BJ (cell line): ENCODE measurements at regions not wholly inside any gene's neighbourhood (a gene's known extent, or its start where the extent isn't known, plus 50 kb on each side); places are given as distances from the start of the nearest gene placed in this dataset.

Experiments
- CTCF ChIA-PET: fragments of 350-600 bp; formaldehyde crosslinking; extraction: SDS; loops from one replicate; lab custom pipeline; 2021; ENCODE audit warnings: antibody characterized with exemption, inconsistent platforms; lab: Yijun Ruan, JAX
- POLR2A ChIA-PET: fragments of 300-600 bp; sonication (Branson Sonifier 250); formaldehyde crosslinking; extraction: SDS; loops from one replicate; lab custom pipeline; 2021; ENCODE audit warnings: antibody characterized with exemption; lab: Charles Lee
- DNase-seq: peaks from one replicate; pipeline ENCODE4 v3.0.0-alpha.2; 2011; ENCODE audit warnings: low read depth
- H3K27me3 ChIP-seq: 2 replicates; pipeline ENCODE4 v1.6.0; 2011; ENCODE audit warnings: low read length; ENCODE audit not compliant: control insufficient read depth, insufficient read depth
- H3K36me3 ChIP-seq: 2 replicates; pipeline ENCODE4 v1.5.1; 2011; ENCODE audit warnings: low read length; ENCODE audit not compliant: control insufficient read depth, insufficient read depth
- H3K4me3 ChIP-seq: 2 replicates; pipeline ENCODE4 v1.5.1; 2011; ENCODE audit warnings: low read depth, mild to moderate bottlenecking, control low read depth, low read length
- CTCF ChIP-seq: IDR thresholded peaks from 2 replicates; pipeline ENCODE4 v1.5.1; 2011; ENCODE audit warnings: low read depth, mild to moderate bottlenecking, control low read depth, inconsistent platforms, low read length, moderate library complexity; ENCODE audit not compliant: insufficient read depth

GRCh38 chr6:93036835-93037234, 382.5 kb downstream of the EPHA7 start:
- DNase-seq: no peak
- Histone ChIP-seq H3K4me3 (no peak overlapping the region), H3K36me3 (no peaks in the 10 kb centered on the region), H3K27me3 (no peaks in the 10 kb centered on the region)
- POLR2A ChIA-PET: no interaction called here
- TF ChIP-seq CTCF: no peak
- CTCF ChIA-PET: no interaction called here

GRCh38 chr6:93035756-93036155, 383.6 kb downstream of the EPHA7 start:
- no peak for DNase-seq
- no peaks in the 10 kb centered on the region for H3K27me3 ChIP-seq
- TF ChIP-seq CTCF: no peak
- POLR2A ChIA-PET: no interaction called here
- CTCF ChIA-PET: no interaction called here
- H3K36me3 ChIP-seq: no peaks in the 10 kb centered on the region
- H3K4me3 ChIP-seq: no peak overlapping the region

GRCh38 chr6:93021235-93021915, 398.0 kb downstream of the EPHA7 start:
- TF ChIP-seq CTCF: no peak
- no peak overlapping the region for H3K4me3 ChIP-seq
- POLR2A ChIA-PET: no interaction called here
- no peak for DNase-seq
- CTCF ChIA-PET: interaction anchor here (1.2 kb wide), 1 partner anchor 10 kb away, joined by 3 read pairs; no protein-coding TSS in a partner anchor
- H3K27me3 ChIP-seq: no peaks in the 10 kb centered on the region
- H3K36me3 ChIP-seq: no peaks in the 10 kb centered on the region

DNA sequence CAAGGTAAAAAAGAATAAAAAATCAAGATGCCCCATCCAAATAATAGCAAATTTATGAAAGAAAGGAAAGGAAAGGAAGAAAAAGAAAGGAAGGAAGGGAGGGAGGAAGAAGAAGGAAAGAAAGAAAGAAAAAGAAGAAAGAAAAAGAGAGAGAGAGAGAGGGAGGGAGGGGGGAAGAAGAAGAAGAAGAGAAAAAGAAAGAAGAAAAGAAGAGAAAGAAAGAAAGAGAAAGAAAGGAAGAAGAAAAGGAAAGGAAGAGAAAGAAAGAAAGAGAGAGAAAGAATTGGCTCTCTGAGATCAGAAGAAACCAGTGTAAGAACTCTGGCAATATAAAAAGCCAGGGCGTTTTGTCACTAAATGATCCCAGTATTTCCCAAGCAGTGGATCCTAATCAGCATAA, 401.7 kb downstream of the EPHA7 start:
- ChIA-PET CTCF (no interaction called here), POLR2A (no interaction called here)
- no peak overlapping the region for H3K4me3 ChIP-seq
- no peak for DNase-seq
- no peaks in the 10 kb centered on the region for H3K27me3 ChIP-seq
- no peak for TF ChIP-seq CTCF
- H3K36me3 ChIP-seq: no peaks in the 10 kb centered on the region

DNA sequence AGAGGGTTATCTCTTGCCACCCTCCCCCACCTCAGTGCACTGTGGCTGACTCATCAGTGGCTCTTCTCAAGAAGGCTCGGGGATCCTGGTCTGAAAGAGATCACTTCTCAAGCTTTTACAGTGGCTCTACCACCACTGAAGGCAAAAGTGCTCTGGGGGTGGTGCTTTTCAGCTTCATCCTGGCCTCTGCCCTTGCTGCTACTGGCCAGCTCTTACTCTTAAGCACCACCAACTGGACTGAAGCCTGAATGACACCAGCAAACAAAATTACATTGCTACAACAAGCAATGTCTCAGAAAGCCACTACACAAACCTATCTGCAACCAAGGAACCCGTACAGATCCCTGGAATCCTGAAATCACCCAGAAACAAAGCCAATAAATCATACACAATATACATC, 402.1 kb downstream of the EPHA7 start:
- DNase-seq: no peak
- Histone ChIP-seq H3K4me3 (no peak overlapping the region), H3K27me3 (no peaks in the 10 kb centered on the region), H3K36me3 (no peaks in the 10 kb centered on the region)
- CTCF ChIA-PET: no interaction called here
- no peak for TF ChIP-seq CTCF
- POLR2A ChIA-PET: no interaction called here
